C4-2B (cell line): ENCODE measurements at regions not wholly inside any gene's neighbourhood (a gene's known extent, or its start where the extent isn't known, plus 50 kb on each side); places are given as distances from the start of the nearest gene placed in this dataset.

Experiments
- ZFX ChIP-seq: fragments of 450-650 bp; IDR thresholded peaks from 2 replicates; pipeline ENCODE4 v1.6.1; 2017
- TF ChIP-seq, protein P1 (sequence below): fragments of 450-650 bp; conservative IDR thresholded peaks from 2 replicates; pipeline ENCODE4 v1.5.1; 2017; ENCODE audit warnings: mild to moderate bottlenecking

DNA sequence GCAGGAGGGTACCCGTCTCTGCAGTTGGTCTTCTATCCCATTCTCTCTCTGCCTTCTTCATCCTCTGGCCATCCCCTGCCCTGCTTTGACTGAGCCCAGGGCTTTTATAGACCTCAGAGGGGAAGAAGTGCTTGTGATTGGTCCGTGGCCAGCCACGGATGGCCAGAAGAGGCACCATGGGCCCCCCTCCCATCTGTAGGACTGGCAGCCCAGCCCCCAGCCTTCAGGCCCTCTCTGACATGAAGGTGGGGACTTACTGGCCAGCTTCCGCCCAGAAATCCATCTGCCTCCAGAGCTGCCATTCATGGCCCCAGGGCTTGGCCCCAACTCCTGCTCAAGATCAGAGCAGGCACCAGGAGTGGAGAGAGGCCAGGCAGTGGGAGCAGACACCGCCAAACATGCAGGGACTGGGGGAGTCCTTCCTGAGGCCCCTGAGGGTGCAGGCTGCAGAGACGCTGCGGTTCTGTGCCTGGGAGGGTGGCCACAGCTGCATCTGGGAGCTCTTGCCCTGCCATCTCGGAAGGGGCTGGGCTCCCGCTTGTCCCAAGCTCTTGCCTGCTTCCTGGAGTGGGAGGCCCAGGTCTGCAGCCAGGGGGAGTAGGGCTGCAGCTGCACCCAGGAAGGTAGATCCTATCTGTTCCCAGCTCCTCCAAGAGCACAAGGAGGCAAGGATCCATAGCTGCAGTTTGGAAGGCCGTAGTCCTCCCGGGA is 698.6 kb upstream of the B3GALT2 start:
- TF ChIP-seq, protein P1, sequence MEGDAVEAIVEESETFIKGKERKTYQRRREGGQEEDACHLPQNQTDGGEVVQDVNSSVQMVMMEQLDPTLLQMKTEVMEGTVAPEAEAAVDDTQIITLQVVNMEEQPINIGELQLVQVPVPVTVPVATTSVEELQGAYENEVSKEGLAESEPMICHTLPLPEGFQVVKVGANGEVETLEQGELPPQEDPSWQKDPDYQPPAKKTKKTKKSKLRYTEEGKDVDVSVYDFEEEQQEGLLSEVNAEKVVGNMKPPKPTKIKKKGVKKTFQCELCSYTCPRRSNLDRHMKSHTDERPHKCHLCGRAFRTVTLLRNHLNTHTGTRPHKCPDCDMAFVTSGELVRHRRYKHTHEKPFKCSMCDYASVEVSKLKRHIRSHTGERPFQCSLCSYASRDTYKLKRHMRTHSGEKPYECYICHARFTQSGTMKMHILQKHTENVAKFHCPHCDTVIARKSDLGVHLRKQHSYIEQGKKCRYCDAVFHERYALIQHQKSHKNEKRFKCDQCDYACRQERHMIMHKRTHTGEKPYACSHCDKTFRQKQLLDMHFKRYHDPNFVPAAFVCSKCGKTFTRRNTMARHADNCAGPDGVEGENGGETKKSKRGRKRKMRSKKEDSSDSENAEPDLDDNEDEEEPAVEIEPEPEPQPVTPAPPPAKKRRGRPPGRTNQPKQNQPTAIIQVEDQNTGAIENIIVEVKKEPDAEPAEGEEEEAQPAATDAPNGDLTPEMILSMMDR = no peak
- no peak for TF ChIP-seq ZFX
